GM12878 (cell line): ENCODE measurements at regions not wholly inside any gene's neighbourhood (a gene's known extent, or its start where the extent isn't known, plus 50 kb on each side); places are given as distances from the start of the nearest gene placed in this dataset.

Source experiments
- ATAC-seq: fragments of 200-7000 bp; cut with Tn5 transposase; 3 replicates; pipeline ENCODE4 v1.9.1; 2020; ENCODE audit warnings: mild to moderate bottlenecking, moderate library complexity
- BruUV-seq: library from RNA; stranded (reverse); fragments of 400-500 nt; replicated peaks from 2 replicates; lab custom pipeline; 2021; lab: Mats Ljungman, UMichigan
- CTCF ChIA-PET: fragments of 300-600 bp; sonication (Branson Sonifier 250); formaldehyde crosslinking; extraction: SDS; loops from one replicate; lab custom pipeline; 2021; ENCODE audit warnings: inconsistent platforms; lab: Yijun Ruan, JAX
- POLR2A ChIA-PET: fragments of 350-600 bp; formaldehyde crosslinking; extraction: SDS; loops from one replicate; lab custom pipeline; 2021; ENCODE audit warnings: inconsistent platforms; lab: Charles Lee
- RAD21 ChIA-PET: fragments of 300-600 bp; sonication (Branson Sonifier 250); formaldehyde crosslinking; loops from one replicate; lab custom pipeline; 2023; ENCODE audit warnings: antibody characterized with exemption; ENCODE audit not compliant: unreplicated experiment; lab: Charles Lee
- SMC1A ChIA-PET: fragments of 300-600 bp; sonication (Branson Sonifier 250); formaldehyde crosslinking; loops from one replicate; lab custom pipeline; 2023; ENCODE audit not compliant: unreplicated experiment, uncharacterized antibody; lab: Charles Lee
- DNase-seq: peaks from one replicate; pipeline ENCODE4 v3.0.0-alpha.2; 2011; ENCODE audit warnings: low read depth, low spot score
- FAIRE-seq: peaks from 3 replicates; lab custom pipeline; 2011; peaks lifted over from hg19 to GRCh38; lab: Jason Lieb, UNC
- H2AFZ ChIP-seq: 2 replicates; pipeline ENCODE4 v1.6.0; 2011; ENCODE audit warnings: low read depth, low read length, control low read depth; ENCODE audit not compliant: control insufficient read depth
- H3K27ac ChIP-seq: 2 replicates; pipeline ENCODE4 v1.5.1; 2011; ENCODE audit warnings: control low read depth; ENCODE audit not compliant: control insufficient read depth, insufficient read depth
- H3K27me3 ChIP-seq, 2 experiments: replicated peaks in 1 of 2; 2 replicates each; pipeline versions ENCODE4 v1.6.0 to v1.6.1; 2011; ENCODE audit warnings: low read length in 1 of 2; ENCODE audit not compliant: control insufficient read depth in 2 of 2, insufficient read depth in 2 of 2
- H3K36me3 ChIP-seq, 2 experiments: 2 replicates each; pipeline ENCODE4 v1.5.1; 2011; ENCODE audit warnings: low read length in 1 of 2; ENCODE audit not compliant: control insufficient read depth in 2 of 2, insufficient read depth in 2 of 2
- H3K4me1 ChIP-seq: 2 replicates; pipeline ENCODE4 v1.6.1; 2011; ENCODE audit warnings: mild to moderate bottlenecking, low read length, moderate library complexity, mixed read lengths; ENCODE audit not compliant: control insufficient read depth, insufficient read depth
- H3K4me2 ChIP-seq: 2 replicates; pipeline ENCODE4 v1.6.0; 2011; ENCODE audit warnings: control low read depth; ENCODE audit not compliant: control insufficient read depth, insufficient read depth
- H3K4me3 ChIP-seq: fragments of 200-600 bp; sonication (generic); 2 replicates; pipeline ENCODE4 v1.5.1; 2016
- H3K79me2 ChIP-seq: 2 replicates; pipeline ENCODE4 v1.6.0; 2011; ENCODE audit warnings: low read length; ENCODE audit not compliant: control insufficient read depth, insufficient read depth
- H3K9ac ChIP-seq: 2 replicates; pipeline ENCODE4 v1.8.0; 2011; ENCODE audit warnings: low read length, control low read depth, mixed read lengths; ENCODE audit not compliant: control insufficient read depth, insufficient read depth
- H3K9me3 ChIP-seq: replicated peaks from 3 replicates; pipeline ENCODE4 v1.5.1; 2011; ENCODE audit warnings: mild to moderate bottlenecking, low read length; ENCODE audit not compliant: control insufficient read depth, insufficient read depth
- H4K20me1 ChIP-seq: 2 replicates; pipeline ENCODE4 v1.6.0; 2011; ENCODE audit not compliant: control insufficient read depth, insufficient read depth
- CHD1 ChIP-seq: IDR thresholded peaks from 2 replicates; pipeline ENCODE4 v1.6.1; 2012; ENCODE audit warnings: low read depth, low read length, improper control_type of control experiment
- EED ChIP-seq: sonication (generic); IDR thresholded peaks from 2 replicates; pipeline ENCODE4 v1.6.1; 2016; ENCODE audit warnings: antibody characterized with exemption, low read depth
- NR2F1 ChIP-seq: fragments of 450-650 bp; conservative IDR thresholded peaks from 2 replicates; pipeline ENCODE4 v1.6.1; 2017; ENCODE audit warnings: mild to moderate bottlenecking
- ZNF622 ChIP-seq: fragments of 450-650 bp; IDR thresholded peaks from 2 replicates; pipeline ENCODE4 v1.6.1; 2017; ENCODE audit warnings: mild to moderate bottlenecking, inconsistent platforms
- WGBS: methylation state at CpG from one replicate; pipeline ENCODE4 v1.1.6; 2016; ENCODE audit warnings: low lambda C conversion rate; ENCODE audit not compliant: insufficient replicate concordance, insufficient coverage; ENCODE audit errors: missing lambda C conversion rate; 5-methylcytosine and 5-hydroxymethylcytosine counted together
- in situ Hi-C: fragments of 300-500 bp; cut with MboI; formaldehyde crosslinking; loops from 9 replicates; pipeline ENCODE4 v1.14.3; 2018; ENCODE audit warnings: mixed read lengths
- intact Hi-C: fragments of 100-400 bp; cut with micrococcal nuclease; formaldehyde crosslinking; loops from one replicate; pipeline ENCODE4 v1.14.2; 2022; ENCODE audit not compliant: unreplicated experiment
- TF ChIP-seq, protein P1 (sequence below): fragments of 450-650 bp; formaldehyde crosslinking; IDR thresholded peaks from 2 replicates; pipeline ENCODE4 v1.5.0; 2022; ENCODE audit warnings: mild to moderate bottlenecking, missing genetic modification characterization
- TF ChIP-seq, protein P2 (sequence below): IDR thresholded peaks from 2 replicates; pipeline ENCODE4 v1.6.1; 2012; ENCODE audit warnings: low read depth, low read length, improper control_type of control experiment

DNA sequence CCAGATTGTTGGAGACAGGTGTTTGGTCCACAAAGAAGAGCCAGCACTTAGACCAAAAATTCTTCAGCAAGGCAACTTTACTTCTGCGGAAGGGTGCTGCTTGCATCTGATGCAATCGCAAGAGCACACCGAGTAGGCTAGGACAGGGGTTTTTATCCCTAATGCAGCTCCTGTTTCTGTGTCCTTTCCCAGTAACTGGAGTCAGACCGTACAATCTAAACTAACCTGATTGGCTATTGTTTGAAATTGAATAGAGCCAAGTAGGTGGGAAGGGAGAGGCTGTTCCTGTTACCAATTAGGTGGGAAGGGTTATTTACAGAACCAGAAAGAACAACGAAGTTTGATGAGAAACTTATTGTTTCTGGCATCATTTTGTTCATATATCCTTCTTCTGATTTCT lies 77.6 kb downstream of the CHCHD4 start (continued):
- TF ChIP-seq, protein P1, sequence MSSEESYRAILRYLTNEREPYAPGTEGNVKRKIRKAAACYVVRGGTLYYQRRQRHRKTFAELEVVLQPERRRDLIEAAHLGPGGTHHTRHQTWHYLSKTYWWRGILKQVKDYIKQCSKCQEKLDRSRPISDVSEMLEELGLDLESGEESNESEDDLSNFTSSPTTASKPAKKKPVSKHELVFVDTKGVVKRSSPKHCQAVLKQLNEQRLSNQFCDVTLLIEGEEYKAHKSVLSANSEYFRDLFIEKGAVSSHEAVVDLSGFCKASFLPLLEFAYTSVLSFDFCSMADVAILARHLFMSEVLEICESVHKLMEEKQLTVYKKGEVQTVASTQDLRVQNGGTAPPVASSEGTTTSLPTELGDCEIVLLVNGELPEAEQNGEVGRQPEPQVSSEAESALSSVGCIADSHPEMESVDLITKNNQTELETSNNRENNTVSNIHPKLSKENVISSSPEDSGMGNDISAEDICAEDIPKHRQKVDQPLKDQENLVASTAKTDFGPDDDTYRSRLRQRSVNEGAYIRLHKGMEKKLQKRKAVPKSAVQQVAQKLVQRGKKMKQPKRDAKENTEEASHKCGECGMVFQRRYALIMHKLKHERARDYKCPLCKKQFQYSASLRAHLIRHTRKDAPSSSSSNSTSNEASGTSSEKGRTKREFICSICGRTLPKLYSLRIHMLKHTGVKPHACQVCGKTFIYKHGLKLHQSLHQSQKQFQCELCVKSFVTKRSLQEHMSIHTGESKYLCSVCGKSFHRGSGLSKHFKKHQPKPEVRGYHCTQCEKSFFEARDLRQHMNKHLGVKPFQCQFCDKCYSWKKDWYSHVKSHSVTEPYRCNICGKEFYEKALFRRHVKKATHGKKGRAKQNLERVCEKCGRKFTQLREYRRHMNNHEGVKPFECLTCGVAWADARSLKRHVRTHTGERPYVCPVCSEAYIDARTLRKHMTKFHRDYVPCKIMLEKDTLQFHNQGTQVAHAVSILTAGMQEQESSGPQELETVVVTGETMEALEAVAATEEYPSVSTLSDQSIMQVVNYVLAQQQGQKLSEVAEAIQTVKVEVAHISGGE (CRISPR knock-in tag), result no peak
- TF ChIP-seq NR2F1 (no peak), EED (no peak)

DNA sequence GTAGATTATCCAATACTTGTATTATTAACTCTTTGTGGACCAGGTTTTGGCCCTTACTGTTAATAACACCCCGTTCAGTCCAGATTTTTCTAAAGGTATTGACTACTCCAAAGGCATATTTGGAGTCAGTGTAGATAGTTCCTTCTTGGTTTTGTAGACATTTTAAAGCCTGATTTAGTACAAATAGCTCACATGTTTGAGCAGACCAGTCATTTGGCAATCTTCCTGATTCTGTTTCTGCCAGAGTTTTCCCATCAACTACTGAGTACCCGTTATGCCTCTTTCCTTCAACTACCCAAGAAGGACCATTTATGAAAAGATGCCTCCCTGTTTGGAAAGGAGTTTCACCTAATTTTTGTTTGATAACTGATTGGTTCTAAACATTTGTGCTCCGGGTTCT lies 82.0 kb downstream of the CHCHD4 start:
- no TSS peak for BruUV-seq

More for the DNA sequence above, 82.0 kb downstream of the CHCHD4 start:
- DNase-seq, result no peak
- SMC1A ChIA-PET, result no interaction called here
- POLR2A ChIA-PET, result no interaction called here
- no peak overlapping the region for H3K9ac ChIP-seq
- H3K27me3 ChIP-seq, result no peaks in the 10 kb centered on the region
- no peak overlapping the region for H2AFZ ChIP-seq
- in situ Hi-C loops, result no loop called here
- no peak for ATAC-seq
- 16% methylated on average over 3 of the region's 3 CpGs for WGBS
- no peaks in the 10 kb centered on the region for H3K9me3 ChIP-seq
- no peak overlapping the region for H3K4me2 ChIP-seq
- H3K4me1 ChIP-seq, result no peaks in the 10 kb centered on the region
- CTCF ChIA-PET, result no interaction called here
- no peak overlapping the region for H3K27ac ChIP-seq
- no peak for FAIRE-seq
- H4K20me1 ChIP-seq, result no peaks in the 10 kb centered on the region
- no peak overlapping the region for H3K4me3 ChIP-seq
- no peak for TF ChIP-seq CHD1
- TF ChIP-seq, protein P2, sequence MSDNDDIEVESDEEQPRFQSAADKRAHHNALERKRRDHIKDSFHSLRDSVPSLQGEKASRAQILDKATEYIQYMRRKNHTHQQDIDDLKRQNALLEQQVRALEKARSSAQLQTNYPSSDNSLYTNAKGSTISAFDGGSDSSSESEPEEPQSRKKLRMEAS, result no peak
- TF ChIP-seq ZNF622, result no peak
- H3K36me3 ChIP-seq, result no peaks in the 10 kb centered on the region
- RAD21 ChIA-PET, result no interaction called here
- no peaks in the 10 kb centered on the region for H3K79me2 ChIP-seq
- intact Hi-C loops, result no loop called here
